PC-3 (cell line): ENCODE measurements at regions not wholly inside any gene's neighbourhood (a gene's known extent, or its start where the extent isn't known, plus 50 kb on each side); places are given as distances from the start of the nearest gene placed in this dataset.

Source experiments
- EZH2 ChIP-seq: fragments of 300-600 bp; sonication (generic); IDR thresholded peaks from one replicate; pipeline ENCODE4 v1.6.1; 2017; ENCODE audit warnings: antibody characterized with exemption, mild to moderate bottlenecking, low read length; ENCODE audit not compliant: unreplicated experiment
- TF ChIP-seq, protein P1 (sequence below): fragments of 300-600 bp; sonication (generic); conservative IDR thresholded peaks from 2 replicates; pipeline ENCODE4 v1.5.1; 2017; ENCODE audit warnings: antibody characterized with exemption, low read depth, mild to moderate bottlenecking, low read length

DNA sequence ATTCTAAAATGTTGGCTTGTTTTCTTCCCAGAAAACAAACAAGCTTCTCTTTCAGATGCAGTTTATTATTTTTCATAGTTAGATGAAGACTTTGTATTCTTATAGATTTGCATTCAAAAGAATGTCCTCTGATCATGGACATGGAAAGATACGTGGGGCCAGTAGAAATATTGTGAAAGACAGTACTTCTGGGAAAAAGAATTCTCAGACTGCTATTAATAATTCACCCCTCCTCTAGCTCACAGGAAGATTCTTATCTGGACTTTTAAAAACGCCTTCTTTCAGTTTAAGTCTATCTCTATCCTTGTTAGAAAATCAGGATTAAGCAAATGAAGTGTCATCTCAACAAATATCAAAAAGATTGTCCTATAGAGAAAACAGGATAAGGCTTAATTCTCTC lies 514.1 kb upstream of the ADAMTS9 start:
- TF ChIP-seq, protein P1, sequence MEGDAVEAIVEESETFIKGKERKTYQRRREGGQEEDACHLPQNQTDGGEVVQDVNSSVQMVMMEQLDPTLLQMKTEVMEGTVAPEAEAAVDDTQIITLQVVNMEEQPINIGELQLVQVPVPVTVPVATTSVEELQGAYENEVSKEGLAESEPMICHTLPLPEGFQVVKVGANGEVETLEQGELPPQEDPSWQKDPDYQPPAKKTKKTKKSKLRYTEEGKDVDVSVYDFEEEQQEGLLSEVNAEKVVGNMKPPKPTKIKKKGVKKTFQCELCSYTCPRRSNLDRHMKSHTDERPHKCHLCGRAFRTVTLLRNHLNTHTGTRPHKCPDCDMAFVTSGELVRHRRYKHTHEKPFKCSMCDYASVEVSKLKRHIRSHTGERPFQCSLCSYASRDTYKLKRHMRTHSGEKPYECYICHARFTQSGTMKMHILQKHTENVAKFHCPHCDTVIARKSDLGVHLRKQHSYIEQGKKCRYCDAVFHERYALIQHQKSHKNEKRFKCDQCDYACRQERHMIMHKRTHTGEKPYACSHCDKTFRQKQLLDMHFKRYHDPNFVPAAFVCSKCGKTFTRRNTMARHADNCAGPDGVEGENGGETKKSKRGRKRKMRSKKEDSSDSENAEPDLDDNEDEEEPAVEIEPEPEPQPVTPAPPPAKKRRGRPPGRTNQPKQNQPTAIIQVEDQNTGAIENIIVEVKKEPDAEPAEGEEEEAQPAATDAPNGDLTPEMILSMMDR: no peak
- TF ChIP-seq EZH2: no peak
